ENCODE measurements at regions not wholly inside any gene's neighbourhood (a gene's known extent, or its start where the extent isn't known, plus 50 kb on each side); places are given as distances from the start of the nearest gene placed in this dataset.

DNA sequence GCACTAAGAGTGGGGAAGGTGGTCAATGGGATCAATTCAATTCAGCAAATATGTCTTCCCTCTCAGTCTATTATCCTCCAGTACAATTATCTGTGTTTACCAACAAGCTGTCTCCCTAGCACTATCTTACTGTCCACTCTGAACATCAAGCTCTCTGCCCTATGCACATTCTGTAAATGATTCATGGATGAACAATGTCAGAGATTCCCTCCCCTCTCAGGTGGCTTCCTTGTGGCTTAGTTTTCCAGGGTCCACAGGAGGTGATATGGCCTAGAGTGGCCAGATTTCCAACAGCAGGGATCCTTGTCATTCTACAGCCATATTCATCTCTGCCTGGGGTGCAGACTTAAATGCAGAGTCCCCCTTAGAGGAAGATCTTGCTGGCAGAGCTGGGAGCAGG is 225.1 kb downstream of the UACA start:
- TF ChIP-seq POLR2AphosphoS5 (IDR thresholded peaks at IDR 0.05) (no peak), POLR2A (IDR thresholded peaks at IDR 0.05) (no peak)
- TF ChIP-seq, protein P1, sequence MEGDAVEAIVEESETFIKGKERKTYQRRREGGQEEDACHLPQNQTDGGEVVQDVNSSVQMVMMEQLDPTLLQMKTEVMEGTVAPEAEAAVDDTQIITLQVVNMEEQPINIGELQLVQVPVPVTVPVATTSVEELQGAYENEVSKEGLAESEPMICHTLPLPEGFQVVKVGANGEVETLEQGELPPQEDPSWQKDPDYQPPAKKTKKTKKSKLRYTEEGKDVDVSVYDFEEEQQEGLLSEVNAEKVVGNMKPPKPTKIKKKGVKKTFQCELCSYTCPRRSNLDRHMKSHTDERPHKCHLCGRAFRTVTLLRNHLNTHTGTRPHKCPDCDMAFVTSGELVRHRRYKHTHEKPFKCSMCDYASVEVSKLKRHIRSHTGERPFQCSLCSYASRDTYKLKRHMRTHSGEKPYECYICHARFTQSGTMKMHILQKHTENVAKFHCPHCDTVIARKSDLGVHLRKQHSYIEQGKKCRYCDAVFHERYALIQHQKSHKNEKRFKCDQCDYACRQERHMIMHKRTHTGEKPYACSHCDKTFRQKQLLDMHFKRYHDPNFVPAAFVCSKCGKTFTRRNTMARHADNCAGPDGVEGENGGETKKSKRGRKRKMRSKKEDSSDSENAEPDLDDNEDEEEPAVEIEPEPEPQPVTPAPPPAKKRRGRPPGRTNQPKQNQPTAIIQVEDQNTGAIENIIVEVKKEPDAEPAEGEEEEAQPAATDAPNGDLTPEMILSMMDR (IDR thresholded peaks at IDR 0.05): no peak
- no peak for DNase-seq (ENCODE audit: low spot score in 2 of 2)
- H3K4me1 ChIP-seq: no peaks in the 10 kb centered on the region
- H3K27ac ChIP-seq: no peak overlapping the region
- no peaks in the 10 kb centered on the region for H3K9me3 ChIP-seq
- intact Hi-C loops (cut with DNase I; ENCODE audit: low total_unique reads): no loop called here
- no peaks in the 10 kb centered on the region for H3K27me3 ChIP-seq
- no peak overlapping the region for H3K4me3 ChIP-seq
- no peaks in the 10 kb centered on the region for H3K36me3 ChIP-seq

DNA sequence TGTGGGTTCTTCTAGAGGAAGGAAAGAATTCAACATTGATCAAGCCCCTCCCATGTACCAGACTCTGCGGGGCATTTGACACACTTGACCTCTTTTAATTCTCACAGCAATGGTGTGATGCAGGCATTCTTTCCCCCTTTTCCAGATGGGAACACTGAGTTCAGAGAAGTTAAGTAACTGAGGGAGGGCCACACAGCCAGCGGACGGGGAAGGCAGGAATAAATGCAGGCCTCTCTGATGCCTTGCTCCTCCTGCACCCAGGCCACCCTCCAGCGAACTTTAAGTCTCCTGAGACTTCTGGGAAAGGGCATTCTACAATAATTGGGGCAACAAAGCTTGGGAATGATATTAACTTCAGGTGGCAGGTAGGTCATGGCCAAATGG is 227.4 kb downstream of the UACA start:
- Histone ChIP-seq H3K27ac (no peak overlapping the region), H3K4me1 (no peaks in the 10 kb centered on the region), H3K9me3 (no peaks in the 10 kb centered on the region), H3K4me3 (no peak overlapping the region), H3K27me3 (no peaks in the 10 kb centered on the region), H3K36me3 (no peaks in the 10 kb centered on the region)
- no peak for DNase-seq (ENCODE audit: low spot score in 2 of 2)
- TF ChIP-seq POLR2AphosphoS5 (IDR thresholded peaks at IDR 0.05): no peak
- no peak for TF ChIP-seq POLR2A (IDR thresholded peaks at IDR 0.05)
- intact Hi-C loops (cut with DNase I; ENCODE audit: low total_unique reads): no loop called here

DNA sequence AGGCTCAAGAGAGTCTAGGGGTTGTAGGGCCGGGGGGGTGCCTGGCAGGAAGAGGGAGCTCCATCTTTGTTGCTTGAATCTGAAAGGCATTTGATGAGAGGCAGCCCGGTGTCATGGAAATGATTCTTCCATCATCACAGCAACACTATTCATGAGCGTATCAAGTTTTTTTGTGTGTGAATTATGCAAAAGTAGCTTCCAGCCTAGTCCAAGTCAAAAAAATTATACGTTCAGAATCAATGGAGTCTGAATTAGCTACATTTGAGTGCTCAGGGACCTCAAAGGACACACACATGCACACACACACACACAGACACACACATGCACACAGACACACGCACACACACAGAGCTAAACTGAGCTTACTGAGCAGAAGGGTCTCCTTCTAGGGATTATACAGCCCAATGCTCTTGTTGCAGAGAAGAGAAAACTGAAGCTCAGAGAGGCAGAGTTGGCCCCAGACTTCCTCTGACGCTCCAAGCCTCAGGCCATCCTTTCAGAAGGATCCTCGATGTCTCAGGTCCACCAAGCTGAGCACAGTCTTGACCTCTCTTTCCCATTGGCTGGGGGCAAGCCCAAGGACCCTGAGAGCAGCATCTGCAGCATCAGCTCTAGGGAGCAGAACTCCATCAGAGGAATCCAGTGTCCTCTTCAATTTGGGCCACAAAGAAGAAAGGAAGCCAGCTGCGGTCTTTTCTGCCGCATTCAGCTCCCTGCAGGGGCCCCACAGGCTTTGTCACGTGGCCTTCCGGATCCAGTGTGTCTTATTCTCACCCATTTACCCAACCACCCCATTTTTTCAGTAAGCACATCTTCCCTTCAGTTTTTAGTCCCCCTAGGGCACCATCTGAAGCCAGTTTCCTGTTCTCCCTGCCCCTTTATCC is 228.0 kb downstream of the UACA start:
- Histone ChIP-seq H3K27me3 (no peaks in the 10 kb centered on the region), H3K4me1 (no peaks in the 10 kb centered on the region), H3K4me3 (no peak overlapping the region), H3K36me3 (no peaks in the 10 kb centered on the region), H3K9me3 (no peaks in the 10 kb centered on the region), H3K27ac (no peak overlapping the region)
- no peak for DNase-seq (ENCODE audit: low spot score in 2 of 2)
- no peak for TF ChIP-seq POLR2AphosphoS5 (IDR thresholded peaks at IDR 0.05)
- TF ChIP-seq POLR2A (IDR thresholded peaks at IDR 0.05): no peak
- TF ChIP-seq, protein P1 (IDR thresholded peaks at IDR 0.05): no peak
- intact Hi-C loops (cut with DNase I; ENCODE audit: low total_unique reads): no loop called here

DNA sequence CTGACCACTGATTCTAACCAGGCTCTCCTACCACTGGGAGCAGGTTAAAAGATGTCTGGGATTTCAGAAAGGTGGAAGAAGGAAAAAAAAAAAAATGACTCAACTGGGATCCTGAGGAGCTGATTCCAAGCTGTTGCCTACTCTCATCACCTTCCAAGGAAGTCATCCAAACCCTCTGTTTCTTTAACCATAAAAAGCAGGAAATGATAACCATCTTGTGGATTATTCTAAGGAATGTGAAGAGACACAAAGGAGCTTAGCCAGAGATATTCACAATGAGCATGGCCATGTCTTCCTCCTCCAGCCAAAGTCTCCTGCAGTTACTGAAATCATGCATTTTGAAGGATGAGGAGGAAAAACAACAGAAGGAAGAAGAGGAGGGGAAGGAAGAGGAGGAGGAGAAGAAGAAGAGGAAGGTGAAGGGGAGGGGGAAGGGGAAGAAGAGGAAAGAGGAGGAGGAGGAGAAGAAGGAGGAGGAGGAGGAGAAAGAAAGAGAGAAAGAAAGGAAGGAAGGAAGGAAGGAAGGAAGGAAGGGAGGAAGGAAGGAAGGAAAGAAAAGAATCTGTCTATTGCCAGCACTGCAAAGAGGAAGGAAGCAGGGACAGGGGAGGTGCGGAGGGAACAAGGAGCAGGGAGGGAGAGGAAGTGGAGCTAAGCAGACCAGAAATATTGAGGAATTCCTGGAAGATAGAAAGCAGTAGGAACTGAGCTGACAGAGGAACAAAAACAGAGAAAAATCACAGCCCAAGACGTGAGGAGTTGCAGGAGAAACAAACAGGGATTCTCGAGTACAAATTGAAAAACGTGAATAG is 229.2 kb downstream of the UACA start:
- Histone ChIP-seq H3K4me3 (no peak overlapping the region), H3K4me1 (no peaks in the 10 kb centered on the region), H3K27me3 (no peaks in the 10 kb centered on the region), H3K27ac (no peak overlapping the region), H3K36me3 (no peaks in the 10 kb centered on the region), H3K9me3 (no peaks in the 10 kb centered on the region)
- intact Hi-C loops (cut with DNase I; ENCODE audit: low total_unique reads): no loop called here
- TF ChIP-seq POLR2A (IDR thresholded peaks at IDR 0.05) (no peak), POLR2AphosphoS5 (IDR thresholded peaks at IDR 0.05) (no peak)
- TF ChIP-seq, protein P1 (IDR thresholded peaks at IDR 0.05): no peak
- no peak for DNase-seq (ENCODE audit: low spot score in 2 of 2)

- DNase-seq (ENCODE audit: low spot score in 2 of 2): no peak
- Histone ChIP-seq H3K4me3 (no peak overlapping the region), H3K27me3 (no peaks in the 10 kb centered on the region), H3K36me3 (no peaks in the 10 kb centered on the region), H3K9me3 (no peaks in the 10 kb centered on the region), H3K4me1 (no peaks in the 10 kb centered on the region), H3K27ac (no peak overlapping the region)
- TF ChIP-seq POLR2AphosphoS5 (IDR thresholded peaks at IDR 0.05) (no peak), POLR2A (IDR thresholded peaks at IDR 0.05) (no peak)
- TF ChIP-seq, protein P1 (IDR thresholded peaks at IDR 0.05): no peak
- intact Hi-C loops (cut with DNase I; ENCODE audit: low total_unique reads): no loop called here
Observed at GRCh38 chr15:70532531-70533186, 230.7 kb downstream of the UACA start.
